Esophagus squamous epithelium (tissue), 5 donors: ENCODE measurements at regions not wholly inside any gene's neighbourhood (a gene's known extent, or its start where the extent isn't known, plus 50 kb on each side); places are given as distances from the start of the nearest gene placed in this dataset.

Source experiments
- DNase-seq: peaks from one replicate; lab custom pipeline; 2025; lab: John Stamatoyannopoulos, UW
- H3K27ac ChIP-seq, 4 donors: fragments of 200-600 bp; sonication (generic); one replicate each; pipeline ENCODE4 v1.5.1; 2016 to 2019; ENCODE audit warnings: mild to moderate bottlenecking in 1 of 4
- H3K27me3 ChIP-seq, 4 donors: fragments of 200-600 bp; sonication (generic); 1 replicate in 3 of 4; 2 replicates in 1 of 4; pipeline versions ENCODE4 v1.5.1 to v1.6.0; 2017 to 2021; ENCODE audit warnings: antibody characterized with exemption in 1 of 4
- H3K36me3 ChIP-seq, 3 donors: fragments of 200-600 bp; sonication (generic); one replicate each; pipeline ENCODE4 v1.5.1; 2016 to 2019
- H3K4me1 ChIP-seq, 3 donors: fragments of 200-600 bp; sonication (generic); one replicate each; pipeline ENCODE4 v1.5.1; 2017 to 2019
- H3K4me3 ChIP-seq, 4 donors: fragments of 200-600 bp; sonication (generic); 1 replicate in 3 of 4; 2 replicates in 1 of 4; pipeline ENCODE4 v1.5.1; 2016 to 2019; ENCODE audit warnings: mild to moderate bottlenecking in 2 of 4, moderate library complexity in 1 of 4
- H3K9me3 ChIP-seq, 3 donors: fragments of 200-600 bp; sonication (generic); one replicate each; pipeline ENCODE4 v1.5.1; 2016 to 2019
- CTCF ChIP-seq, 6 experiments: fragments of 450-650 bp in 4 of 6; fragments of 200-600 bp in 2 of 6; sonication (generic) in 2 of 6; IDR thresholded peaks; one replicate each; pipeline ENCODE4 v1.5.1; 2016 to 2019; ENCODE audit warnings: antibody characterized with exemption in 6 of 6, mild to moderate bottlenecking in 4 of 6, moderate library complexity in 4 of 6
- POLR2A ChIP-seq, 4 donors: fragments of 450-650 bp; IDR thresholded peaks; one replicate each; pipeline ENCODE4 v1.6.1; 2017; ENCODE audit warnings: antibody characterized with exemption in 4 of 4, mild to moderate bottlenecking in 4 of 4, moderate library complexity in 3 of 4
- WGBS, 2 donors: methylation state at CpG; one replicate each; pipeline ENCODE4 v1.1.5; 2018; 5-methylcytosine and 5-hydroxymethylcytosine counted together
- intact Hi-C: fragments of 100-400 bp; cut with DNase I; formaldehyde crosslinking; loops from one replicate; pipeline ENCODE4 v1.15.0; 2022
- donor health status: DM: yes; HTN: yes; CAD: no.

- intact Hi-C loops = no loop called here
- DNase-seq = no peak
- Histone ChIP-seq H3K36me3 (no peaks in the 10 kb centered on the region), H3K4me3 (no peak overlapping the region), H3K27me3 (no peaks in the 10 kb centered on the region), H3K4me1 (no peaks in the 10 kb centered on the region), H3K27ac (no peak overlapping the region), H3K9me3 (no peaks in the 10 kb centered on the region)
- TF ChIP-seq CTCF (IDR thresholded peaks at IDR 0.05) = no peak
- TF ChIP-seq POLR2A (IDR thresholded peaks at IDR 0.05) = no peak
Observed at GRCh38 chr6:9581155-9581554, 833.7 kb downstream of the TFAP2A start.

- H3K9me3 ChIP-seq = no peaks in the 10 kb centered on the region
- 77 to 86% methylated on average over 4 of the region's 4 CpGs for WGBS, 2 donors
- no peak overlapping the region for H3K4me3 ChIP-seq
- no peak for DNase-seq
- no peaks in the 10 kb centered on the region for H3K27me3 ChIP-seq
- no peaks in the 10 kb centered on the region for H3K36me3 ChIP-seq
- no peak overlapping the region for H3K27ac ChIP-seq
- intact Hi-C loops = no loop called here
- H3K4me1 ChIP-seq = no peaks in the 10 kb centered on the region
- TF ChIP-seq CTCF (IDR thresholded peaks at IDR 0.05) (no peak), POLR2A (IDR thresholded peaks at IDR 0.05) (no peak)
Observed at GRCh38 chr6:9576521-9576920, 838.4 kb downstream of the TFAP2A start.

GRCh38 chr6:9566096-9566495, 848.8 kb downstream of the TFAP2A start:
- no peak for DNase-seq
- no peak overlapping the region for H3K4me3 ChIP-seq
- TF ChIP-seq POLR2A (IDR thresholded peaks at IDR 0.05) = no peak
- no peak for TF ChIP-seq CTCF (IDR thresholded peaks at IDR 0.05)
- H3K4me1 ChIP-seq = no peaks in the 10 kb centered on the region
- H3K36me3 ChIP-seq = no peaks in the 10 kb centered on the region
- no peaks in the 10 kb centered on the region for H3K9me3 ChIP-seq
- no peaks in the 10 kb centered on the region for H3K27me3 ChIP-seq
- intact Hi-C loops = no loop called here
- no peak overlapping the region for H3K27ac ChIP-seq

- no peak for TF ChIP-seq POLR2A (IDR thresholded peaks at IDR 0.05)
- no peak for TF ChIP-seq CTCF (IDR thresholded peaks at IDR 0.05)
- WGBS, 2 donors = 52 to 68% methylated on average over 3 of the region's 3 CpGs
- no peak overlapping the region for H3K27ac ChIP-seq
Observed at GRCh38 chr6:9564021-9564420, 850.9 kb downstream of the TFAP2A start.

GRCh38 chr6:9563568-9563967, 851.3 kb downstream of the TFAP2A start:
- H3K36me3 ChIP-seq = no peaks in the 10 kb centered on the region
- TF ChIP-seq POLR2A (IDR thresholded peaks at IDR 0.05) (no peak), CTCF (IDR thresholded peaks at IDR 0.05) (no peak)
- 78 to 88% methylated on average over 1 of the region's 1 CpG for WGBS, 2 donors
- H3K27ac ChIP-seq = no peak overlapping the region
- H3K4me1 ChIP-seq = no peaks in the 10 kb centered on the region
- H3K9me3 ChIP-seq = no peaks in the 10 kb centered on the region
- intact Hi-C loops = no loop called here
- DNase-seq = no peak
- no peaks in the 10 kb centered on the region for H3K27me3 ChIP-seq
- no peak overlapping the region for H3K4me3 ChIP-seq

More at GRCh38 chr6:9564021-9564420, 850.9 kb downstream of the TFAP2A start:
- Histone ChIP-seq H3K9me3 (no peaks in the 10 kb centered on the region), H3K36me3 (no peaks in the 10 kb centered on the region), H3K4me3 (no peak overlapping the region), H3K4me1 (no peaks in the 10 kb centered on the region), H3K27me3 (no peaks in the 10 kb centered on the region)
- DNase-seq = no peak
- intact Hi-C loops = no loop called here
